ENCODE measurements at regions not wholly inside any gene's neighbourhood (a gene's known extent, or its start where the extent isn't known, plus 50 kb on each side); places are given as distances from the start of the nearest gene placed in this dataset.

DNA sequence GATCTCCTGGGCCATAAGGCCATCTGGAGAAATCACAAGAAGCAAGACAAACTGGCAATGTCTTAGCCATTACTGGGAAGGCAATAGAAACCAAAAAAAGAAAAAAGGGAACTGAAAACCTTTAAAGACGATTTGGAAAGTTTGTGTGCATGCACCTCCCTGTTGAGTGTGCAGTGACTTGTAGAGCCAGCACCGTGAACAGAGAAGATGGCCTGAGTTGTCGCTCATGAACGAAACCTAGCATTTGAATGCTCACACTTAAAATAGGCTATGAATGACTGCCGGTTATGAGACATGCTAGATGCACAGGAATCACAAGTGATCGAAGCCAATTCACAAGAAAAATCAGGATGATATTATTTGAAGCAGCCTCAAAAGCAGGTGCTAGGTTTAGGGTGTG, 151.3 kb upstream of the ADO start:
- Histone ChIP-seq H3K27ac (ENCODE audit: low read depth in 1 of 2, low read length in 1 of 2) (no peak overlapping the region), H3K9ac (ENCODE audit: insufficient read depth in 1 of 2, low read length in 2 of 2) (no peak overlapping the region), H3K9me3 (ENCODE audit: control insufficient read depth in 4 of 4, insufficient read depth in 3 of 4, low read length in 3 of 4) (peaks cover 0 to 5% (median 0%) of the 10 kb centered on the region in 4 donors), H3K27me3 (ENCODE audit: control insufficient read depth in 3 of 3, insufficient read depth in 3 of 3, low read length in 2 of 3) (no peaks in the 10 kb centered on the region), H3K4me1 (ENCODE audit: control insufficient read depth in 5 of 5, insufficient read depth in 5 of 5, low read length in 5 of 5) (peaks cover 0 to 7% (median 0%) of the 10 kb centered on the region in 5 donors), H3K36me3 (ENCODE audit: control insufficient read depth in 4 of 4, insufficient read depth in 4 of 4, low read length in 4 of 4) (no peaks in the 10 kb centered on the region), H3K4me3 (no peak overlapping the region)
- WGBS, 2 donors, result 81 to 85% methylated on average over 6 of the region's 6 CpGs
- DNase-seq (no peak), ATAC-seq (ENCODE audit: insufficient read depth, low FRiP score) (no peak)
- TF ChIP-seq, protein P1, sequence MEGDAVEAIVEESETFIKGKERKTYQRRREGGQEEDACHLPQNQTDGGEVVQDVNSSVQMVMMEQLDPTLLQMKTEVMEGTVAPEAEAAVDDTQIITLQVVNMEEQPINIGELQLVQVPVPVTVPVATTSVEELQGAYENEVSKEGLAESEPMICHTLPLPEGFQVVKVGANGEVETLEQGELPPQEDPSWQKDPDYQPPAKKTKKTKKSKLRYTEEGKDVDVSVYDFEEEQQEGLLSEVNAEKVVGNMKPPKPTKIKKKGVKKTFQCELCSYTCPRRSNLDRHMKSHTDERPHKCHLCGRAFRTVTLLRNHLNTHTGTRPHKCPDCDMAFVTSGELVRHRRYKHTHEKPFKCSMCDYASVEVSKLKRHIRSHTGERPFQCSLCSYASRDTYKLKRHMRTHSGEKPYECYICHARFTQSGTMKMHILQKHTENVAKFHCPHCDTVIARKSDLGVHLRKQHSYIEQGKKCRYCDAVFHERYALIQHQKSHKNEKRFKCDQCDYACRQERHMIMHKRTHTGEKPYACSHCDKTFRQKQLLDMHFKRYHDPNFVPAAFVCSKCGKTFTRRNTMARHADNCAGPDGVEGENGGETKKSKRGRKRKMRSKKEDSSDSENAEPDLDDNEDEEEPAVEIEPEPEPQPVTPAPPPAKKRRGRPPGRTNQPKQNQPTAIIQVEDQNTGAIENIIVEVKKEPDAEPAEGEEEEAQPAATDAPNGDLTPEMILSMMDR (IDR thresholded peaks at IDR 0.05; ENCODE audit: control extremely low read depth, extremely low read depth), result no peak

DNA sequence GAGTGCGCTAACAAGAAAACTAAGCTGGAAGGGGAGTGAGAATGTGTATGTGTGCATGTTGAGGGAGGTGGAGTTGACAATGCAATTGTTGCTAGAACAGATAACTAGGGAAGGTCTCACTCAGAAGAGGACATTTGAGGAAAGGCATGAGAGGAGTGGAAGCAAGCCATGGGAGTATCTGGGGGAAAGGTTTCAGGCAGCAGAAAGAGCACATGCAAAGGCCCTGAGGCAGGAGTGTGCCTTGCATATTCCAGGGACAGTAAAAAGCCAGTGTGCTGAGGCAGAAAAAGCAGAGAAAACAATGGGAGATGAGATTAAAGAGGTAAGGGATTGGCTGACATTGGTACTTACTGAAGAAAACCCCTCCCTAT, 149.6 kb upstream of the ADO start:
- TF ChIP-seq, protein P1 (IDR thresholded peaks at IDR 0.05; ENCODE audit: control extremely low read depth, extremely low read depth), result no peak
- Histone ChIP-seq H3K4me3 (no peak overlapping the region), H3K9ac (ENCODE audit: insufficient read depth in 1 of 2, low read length in 2 of 2) (no peak overlapping the region), H3K36me3 (ENCODE audit: control insufficient read depth in 4 of 4, insufficient read depth in 4 of 4, low read length in 4 of 4) (no peaks in the 10 kb centered on the region), H3K4me1 (ENCODE audit: control insufficient read depth in 5 of 5, insufficient read depth in 5 of 5, low read length in 5 of 5) (peaks cover 0 to 7% (median 2%) of the 10 kb centered on the region in 5 donors), H3K27me3 (ENCODE audit: control insufficient read depth in 3 of 3, insufficient read depth in 3 of 3, low read length in 2 of 3) (no peaks in the 10 kb centered on the region), H3K27ac (ENCODE audit: low read depth in 1 of 2, low read length in 1 of 2) (no peak overlapping the region), H3K9me3 (ENCODE audit: control insufficient read depth in 4 of 4, insufficient read depth in 3 of 4, low read length in 3 of 4) (peaks cover 0 to 5% (median 0%) of the 10 kb centered on the region in 4 donors)
- ATAC-seq (ENCODE audit: insufficient read depth, low FRiP score) (no peak), DNase-seq (no peak)
- WGBS, 2 donors, result 98 to 100% methylated on average over 1 of the region's 1 CpG

DNA sequence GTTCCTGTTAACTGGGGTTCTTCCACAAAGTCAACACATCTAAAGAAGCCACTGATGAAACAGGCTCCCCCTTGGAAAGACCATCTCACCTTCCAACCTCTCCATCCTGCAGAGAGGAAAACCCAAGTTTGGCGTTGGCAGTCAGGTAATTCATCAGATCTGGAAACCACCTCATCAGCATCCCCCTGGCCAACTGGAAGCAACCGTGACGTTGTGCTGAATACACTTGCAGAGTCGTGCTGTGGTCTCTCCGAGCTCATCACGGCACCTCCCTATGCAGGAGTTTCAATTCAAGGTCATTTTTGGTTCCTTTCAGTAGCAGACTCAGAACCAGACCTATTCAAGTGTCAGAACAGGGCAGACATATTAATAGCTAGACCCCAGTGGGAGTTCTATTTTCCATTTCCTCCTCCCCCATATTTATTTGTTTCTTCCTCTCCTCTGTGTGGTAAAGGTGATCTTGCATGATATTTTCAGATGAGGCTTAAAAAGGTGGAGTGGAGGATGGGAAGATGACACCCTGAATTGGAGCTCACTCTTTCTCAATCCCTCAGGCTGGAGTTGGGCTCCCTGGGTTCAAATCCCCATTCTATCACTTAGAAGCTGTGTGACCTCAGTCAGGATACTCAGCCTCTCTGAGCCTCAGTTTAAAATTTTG, 149.1 kb upstream of the ADO start:
- no peaks in the 10 kb centered on the region for H3K36me3 ChIP-seq (ENCODE audit: control insufficient read depth in 4 of 4, insufficient read depth in 4 of 4, low read length in 4 of 4)
- DNase-seq (no peak), ATAC-seq (ENCODE audit: insufficient read depth, low FRiP score) (no peak)
- H3K4me1 ChIP-seq (ENCODE audit: control insufficient read depth in 5 of 5, insufficient read depth in 5 of 5, low read length in 5 of 5), result peaks cover 0 to 7% (median 2%) of the 10 kb centered on the region in 5 donors
- peaks cover 0 to 5% (median 0%) of the 10 kb centered on the region in 4 donors for H3K9me3 ChIP-seq (ENCODE audit: control insufficient read depth in 4 of 4, insufficient read depth in 3 of 4, low read length in 3 of 4)
- TF ChIP-seq, protein P1 (IDR thresholded peaks at IDR 0.05; ENCODE audit: control extremely low read depth, extremely low read depth), result no peak
- H3K27me3 ChIP-seq (ENCODE audit: control insufficient read depth in 3 of 3, insufficient read depth in 3 of 3, low read length in 2 of 3), result no peaks in the 10 kb centered on the region
- no peak overlapping the region for H3K9ac ChIP-seq (ENCODE audit: insufficient read depth in 1 of 2, low read length in 2 of 2)
- H3K27ac ChIP-seq (ENCODE audit: low read depth in 1 of 2, low read length in 1 of 2), result no peak overlapping the region
- no peak overlapping the region for H3K4me3 ChIP-seq
- WGBS, 2 donors, result 87 to 90% methylated on average over 6 of the region's 6 CpGs
